GM18520 (cell line): ENCODE measurements at regions not wholly inside any gene's neighbourhood (a gene's known extent, or its start where the extent isn't known, plus 50 kb on each side); places are given as distances from the start of the nearest gene placed in this dataset.

Source experiments
- ATAC-seq: cut with Tn5 transposase; IDR thresholded peaks from one replicate; pipeline ENCODE4 v1.9.1; 2021; ENCODE audit not compliant: unreplicated experiment

DNA sequence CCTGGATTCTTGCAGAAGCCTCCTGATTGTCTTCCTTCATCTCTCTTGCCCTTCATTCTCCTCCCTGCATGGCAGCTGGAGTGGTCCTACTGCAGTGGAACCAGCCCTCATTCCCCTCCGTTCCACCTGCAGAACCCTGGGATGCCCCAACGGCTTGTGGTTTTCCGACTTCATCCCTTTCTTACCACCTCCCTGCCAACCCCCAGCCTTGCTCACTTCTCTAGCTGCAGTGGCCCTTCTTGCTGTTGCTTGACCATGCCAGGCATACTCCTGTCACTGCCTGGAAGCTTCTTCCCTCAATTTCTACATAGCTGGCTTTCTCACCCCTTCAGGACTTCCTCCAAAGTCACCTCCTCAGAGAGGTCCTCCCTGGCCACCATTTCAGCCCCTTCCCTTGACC, 123.3 kb downstream of the BEGAIN start:
- ATAC-seq: no peak

DNA sequence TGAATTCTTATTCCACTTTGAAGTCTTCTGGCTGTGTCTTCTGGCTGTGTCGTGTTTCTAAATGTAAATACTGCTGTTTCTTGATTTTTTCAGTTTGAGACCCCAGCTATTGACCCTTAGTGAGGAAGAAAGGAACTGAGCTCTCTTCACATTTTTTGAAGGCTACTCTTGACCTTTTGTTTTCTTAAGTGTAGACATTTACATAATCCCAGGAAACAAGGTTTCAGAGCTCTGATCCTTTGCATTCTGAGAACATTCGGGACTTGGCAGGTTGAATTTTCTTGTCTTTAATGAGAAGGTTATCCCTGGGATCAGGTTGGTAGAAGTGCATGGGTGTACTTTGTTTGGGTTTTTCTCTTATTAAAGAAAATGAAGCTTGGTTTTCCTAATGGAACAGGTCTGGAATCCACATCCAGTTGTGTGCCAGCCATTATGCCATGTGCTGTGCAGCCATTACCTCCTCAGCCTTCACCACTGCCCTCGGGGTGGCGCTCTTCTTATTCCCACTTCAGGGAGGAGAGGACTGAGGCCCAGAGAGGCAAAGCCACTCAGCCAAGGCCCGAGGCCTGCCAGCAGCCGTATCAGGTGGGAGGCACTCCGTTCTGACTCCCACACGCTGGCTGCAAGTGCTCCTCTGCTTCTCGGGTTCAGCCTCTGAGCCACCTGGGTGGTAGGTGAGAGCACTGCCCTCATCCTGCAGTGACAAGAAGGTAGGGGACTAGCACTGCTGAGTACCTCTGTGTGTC, 120.9 kb downstream of the BEGAIN start:
- ATAC-seq: no peak

- no peak for ATAC-seq
Observed at GRCh38 chr14:100467046-100467750, 120.0 kb downstream of the BEGAIN start.

- ATAC-seq: no peak
Observed at GRCh38 chr14:100467939-100468338, 119.3 kb downstream of the BEGAIN start.

GRCh38 chr14:100468557-100468956, 118.7 kb downstream of the BEGAIN start:
- no peak for ATAC-seq

GRCh38 chr14:100469632-100470522, 117.3 kb downstream of the BEGAIN start:
- no peak for ATAC-seq

GRCh38 chr14:100470523-100470897, 116.7 kb downstream of the BEGAIN start:
- no peak for ATAC-seq

DNA sequence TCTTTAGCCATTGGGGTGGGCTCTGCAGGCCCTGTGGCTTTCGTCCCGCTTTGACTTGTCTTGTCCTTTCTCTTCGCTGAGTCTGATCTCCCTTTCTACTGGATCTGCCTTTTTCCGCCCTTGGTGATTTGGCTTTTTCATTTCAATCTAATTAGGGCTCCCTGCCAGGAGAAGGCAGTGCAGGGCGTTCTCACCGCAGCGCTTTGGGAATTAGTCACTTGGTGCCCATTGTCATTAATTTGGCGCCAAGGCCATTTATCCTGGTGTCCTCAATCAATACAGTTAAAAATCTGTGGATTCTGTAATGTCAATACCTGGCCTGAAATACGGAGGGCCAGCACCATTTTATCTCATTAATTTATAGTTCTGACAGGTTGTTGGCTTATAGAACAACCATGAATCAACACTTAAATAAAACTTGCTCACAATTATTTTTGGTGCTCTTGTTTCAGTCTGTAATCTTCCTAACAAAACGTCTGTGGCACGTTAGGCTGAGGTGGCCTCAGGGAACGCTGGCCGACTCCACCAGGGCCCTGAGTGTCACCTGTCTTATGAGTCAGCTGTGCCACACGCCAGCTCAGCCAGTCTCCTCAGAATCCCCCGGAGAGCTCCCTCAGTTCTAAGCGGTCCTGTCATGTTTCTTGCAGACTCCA, 115.7 kb downstream of the BEGAIN start:
- no peak for ATAC-seq

- ATAC-seq: no peak
Observed at GRCh38 chr14:100472094-100472455, 115.1 kb downstream of the BEGAIN start.

- no peak for ATAC-seq
Observed at GRCh38 chr14:100472491-100472890, 114.7 kb downstream of the BEGAIN start.

- no peak for ATAC-seq
Observed at GRCh38 chr14:100473249-100473648, 114.0 kb downstream of the BEGAIN start.

DNA sequence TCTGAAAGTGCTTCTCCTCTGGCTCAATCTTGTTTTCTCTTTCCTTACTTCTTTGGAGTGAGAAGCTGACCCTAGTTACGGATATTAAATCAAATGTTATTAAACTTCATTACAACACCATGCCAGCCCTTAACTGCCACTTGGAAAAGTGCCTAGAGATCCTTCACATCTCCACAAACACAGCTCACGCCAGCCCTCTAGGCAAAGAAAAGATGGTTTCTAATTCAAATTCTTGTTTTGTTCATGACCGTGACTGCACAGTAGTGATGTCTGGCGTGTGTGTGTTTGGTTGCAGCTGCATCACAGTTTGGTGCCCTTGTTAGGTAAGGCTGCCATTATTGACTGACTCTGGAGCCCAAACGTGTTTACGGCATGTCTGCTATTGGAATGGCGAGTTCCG, 113.0 kb downstream of the BEGAIN start:
- no peak for ATAC-seq

- ATAC-seq: no peak
Observed at GRCh38 chr14:100475268-100475667, 111.9 kb downstream of the BEGAIN start.

DNA sequence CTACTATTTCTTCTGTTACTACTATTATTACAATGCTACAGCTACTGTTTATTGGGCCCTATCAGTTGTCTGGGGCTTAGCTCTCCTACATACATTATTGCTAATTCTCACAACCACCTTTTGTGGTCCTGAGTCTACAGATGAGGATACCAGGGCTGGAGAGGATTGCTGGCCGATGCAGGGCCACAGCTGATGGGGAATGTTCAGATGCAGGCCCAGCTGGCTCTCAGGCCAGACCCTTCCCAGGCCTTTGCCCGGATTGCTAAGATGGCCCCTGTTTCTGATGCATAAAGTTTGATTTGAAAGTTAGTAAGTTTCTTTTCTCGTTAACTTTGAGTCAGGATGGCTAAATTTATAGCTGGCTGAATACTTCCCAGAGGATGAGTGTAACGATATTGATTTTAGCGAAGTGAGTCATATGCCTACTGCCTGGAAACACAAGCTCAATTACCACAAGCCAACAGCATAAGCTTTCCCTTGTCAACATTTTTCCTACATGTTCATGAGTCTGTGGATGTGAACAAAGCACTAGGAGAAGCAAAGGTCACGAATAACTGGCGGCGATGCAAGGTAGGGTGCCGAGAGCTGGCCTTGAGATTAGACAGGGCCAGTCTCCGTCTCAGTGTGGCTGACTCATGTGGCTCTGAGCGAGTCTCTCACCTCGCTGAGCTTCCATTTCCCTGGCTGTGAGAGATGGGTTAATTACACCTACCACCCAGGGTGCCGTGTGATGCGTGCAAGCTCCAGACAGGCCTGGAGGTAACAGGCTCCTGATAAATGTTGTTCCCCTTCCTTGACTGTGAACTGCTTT, 111.0 kb downstream of the BEGAIN start:
- ATAC-seq: no peak

- no peak for ATAC-seq
Observed at GRCh38 chr14:100484531-100485267, 102.5 kb downstream of the BEGAIN start.

GRCh38 chr14:100486025-100486828, 101.0 kb downstream of the BEGAIN start:
- ATAC-seq: peak; percentile 41
